ENCODE measurements at regions not wholly inside any gene's neighbourhood (a gene's known extent, or its start where the extent isn't known, plus 50 kb on each side); places are given as distances from the start of the nearest gene placed in this dataset.

DNA sequence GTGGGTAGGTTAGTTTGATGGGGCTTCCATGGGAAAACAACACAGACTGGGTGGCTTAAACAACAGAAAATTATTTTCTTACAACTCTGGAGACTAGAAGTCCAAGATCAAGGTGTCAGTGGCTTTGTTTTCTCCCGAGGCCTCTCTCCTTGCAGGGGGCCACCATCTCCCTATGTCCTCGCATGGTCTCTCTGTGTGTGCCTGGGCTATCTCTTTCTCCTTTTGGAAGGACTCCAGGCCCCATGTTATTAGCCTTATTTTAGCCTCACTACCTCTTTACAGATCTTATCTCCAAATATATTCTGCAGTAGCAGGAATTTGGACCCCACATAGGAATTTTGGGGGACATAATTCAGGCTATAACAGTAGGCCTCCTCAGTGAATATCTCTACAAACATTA lies 372.7 kb upstream of the FAT3 start:
- no peak for DNase-seq

GRCh38 chr11:91850533-91851275 lies 373.9 kb upstream of the FAT3 start:
- DNase-seq = no peak

- no peak for DNase-seq
Measured at GRCh38 chr11:91850021-91850420, 374.6 kb upstream of the FAT3 start.

DNA sequence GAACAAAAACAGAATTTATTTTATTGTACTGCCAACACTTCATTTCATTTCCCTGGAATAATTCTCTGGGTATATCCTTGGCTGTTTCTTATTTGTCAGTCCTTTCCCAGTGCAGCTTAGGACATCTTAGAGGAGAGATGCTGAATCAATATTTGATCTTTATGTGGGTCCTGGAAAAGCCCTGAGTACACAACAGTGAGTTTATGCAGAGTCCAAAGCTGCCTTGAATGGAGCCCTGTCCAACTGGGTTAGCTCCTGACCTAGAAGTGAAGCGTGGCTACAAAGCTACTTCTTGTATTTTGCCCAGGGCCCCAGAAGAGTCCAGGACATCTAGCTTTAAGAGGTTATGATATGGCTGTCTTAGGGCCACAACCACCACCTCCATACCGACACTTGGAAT lies 378.0 kb upstream of the FAT3 start:
- no peak for DNase-seq

GRCh38 chr11:91846002-91846401 lies 378.6 kb upstream of the FAT3 start:
- DNase-seq = no peak

- DNase-seq = no peak
Measured at GRCh38 chr11:91840640-91841240, 383.9 kb upstream of the FAT3 start.

- no peak for DNase-seq
Measured at GRCh38 chr11:91837411-91838330, 386.9 kb upstream of the FAT3 start.

DNA sequence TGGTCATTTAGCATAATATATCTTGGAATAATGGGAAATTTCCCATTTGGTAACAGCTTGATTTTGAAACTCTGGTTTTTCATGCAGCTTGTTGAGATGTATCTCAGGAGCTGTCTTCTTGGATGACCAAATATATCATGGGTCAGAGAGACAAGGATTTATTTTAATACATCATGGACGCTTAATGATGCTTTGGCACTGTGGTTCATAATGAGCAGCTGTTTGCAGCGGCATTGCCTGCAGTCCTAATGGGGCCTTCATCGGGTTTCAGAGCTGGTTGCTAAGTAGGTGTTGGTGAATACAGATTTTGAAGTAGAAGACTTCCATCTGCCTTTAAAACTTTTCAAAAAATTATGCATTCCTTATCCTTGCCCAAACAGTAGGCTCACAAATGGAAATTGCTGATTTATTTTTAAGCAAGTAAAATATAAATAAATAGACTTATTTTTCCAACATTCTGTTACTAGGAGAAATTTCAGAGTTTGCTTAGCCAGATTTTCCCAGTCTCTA lies 389.5 kb upstream of the FAT3 start:
- no peak for DNase-seq

DNA sequence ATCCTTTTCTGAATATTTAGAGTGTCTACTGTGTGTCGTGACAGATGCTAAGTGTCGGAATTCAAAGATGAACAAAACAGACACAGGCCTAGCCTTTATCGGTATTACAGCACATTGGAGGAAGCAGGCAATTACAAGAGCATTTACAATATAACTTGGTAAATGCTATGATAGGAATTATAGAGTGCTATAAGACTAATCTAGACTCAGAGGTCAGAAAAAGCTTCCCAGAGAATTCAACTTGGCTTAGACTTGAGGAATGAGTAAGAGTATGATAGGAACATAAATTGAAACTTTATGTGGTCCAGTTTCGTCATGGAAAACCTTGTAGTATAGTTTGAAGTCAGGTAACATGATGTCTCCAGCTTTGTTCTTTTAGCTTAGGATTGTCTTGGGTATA lies 395.7 kb upstream of the FAT3 start:
- no peak for DNase-seq

- DNase-seq = no peak
Measured at GRCh38 chr11:91825777-91826176, 398.8 kb upstream of the FAT3 start.

- no peak for DNase-seq
Measured at GRCh38 chr11:91823252-91823830, 401.3 kb upstream of the FAT3 start.

DNA sequence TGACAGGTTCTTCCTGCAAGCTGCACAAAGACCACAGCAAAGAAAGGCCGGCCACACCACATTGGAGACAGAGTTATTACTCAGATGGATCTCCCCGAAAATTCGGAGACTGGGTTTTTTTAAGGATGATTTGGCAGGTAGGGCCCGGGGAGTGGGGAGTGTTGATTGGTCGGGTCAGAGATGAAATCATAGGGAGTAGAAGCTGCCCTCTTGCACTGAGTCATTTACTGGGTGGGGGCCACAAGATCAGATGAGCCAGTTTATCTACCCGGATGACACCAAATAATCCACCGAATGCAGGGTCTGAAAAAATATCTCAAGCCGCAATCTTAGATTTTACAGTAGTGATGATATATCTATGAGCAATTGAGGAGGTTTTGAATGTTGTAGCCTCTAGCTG lies 401.8 kb upstream of the FAT3 start:
- DNase-seq = no peak

DNA sequence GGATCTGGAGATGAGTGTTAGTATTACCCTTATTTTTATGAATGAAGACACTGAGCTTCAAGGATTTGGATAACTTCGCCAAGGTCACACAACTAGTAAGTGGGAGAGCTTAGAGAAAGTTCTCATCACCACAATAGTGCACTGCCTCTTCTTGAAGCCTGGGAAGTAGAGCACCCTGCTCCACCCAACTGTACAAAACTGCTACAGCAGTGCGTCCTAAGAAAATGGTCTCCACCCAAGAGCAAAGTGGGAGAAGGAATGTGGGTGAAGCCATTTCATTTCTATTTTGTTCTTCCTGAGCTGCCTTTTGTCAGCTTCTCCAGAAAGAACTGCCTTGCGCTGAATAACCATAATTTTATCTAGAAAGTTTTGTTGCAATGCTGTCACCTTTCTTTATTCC lies 403.9 kb upstream of the FAT3 start:
- no peak for DNase-seq

- no peak for DNase-seq
Measured at GRCh38 chr11:91819777-91820176, 404.8 kb upstream of the FAT3 start.

DNA sequence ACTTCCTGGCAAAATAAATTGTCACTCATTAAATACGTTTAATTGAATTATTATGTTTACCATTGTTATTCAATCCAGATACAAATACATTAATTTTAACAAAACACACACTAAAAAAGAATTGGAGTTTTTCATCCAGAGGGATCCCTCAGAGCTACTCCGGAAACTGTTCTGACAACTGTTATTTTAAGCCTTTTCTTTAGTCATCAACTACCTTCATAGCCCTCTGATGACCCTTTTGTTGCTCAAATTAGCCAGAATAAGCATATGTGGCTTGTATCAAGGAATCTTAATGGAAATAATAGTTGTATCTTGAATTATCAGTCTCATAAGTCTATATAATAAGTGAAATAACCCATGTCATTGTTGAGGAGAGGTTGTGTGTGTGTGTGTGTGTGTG lies 405.4 kb upstream of the FAT3 start:
- no peak for DNase-seq

- no peak for DNase-seq
Measured at GRCh38 chr11:91817996-91818395, 406.6 kb upstream of the FAT3 start.

DNA sequence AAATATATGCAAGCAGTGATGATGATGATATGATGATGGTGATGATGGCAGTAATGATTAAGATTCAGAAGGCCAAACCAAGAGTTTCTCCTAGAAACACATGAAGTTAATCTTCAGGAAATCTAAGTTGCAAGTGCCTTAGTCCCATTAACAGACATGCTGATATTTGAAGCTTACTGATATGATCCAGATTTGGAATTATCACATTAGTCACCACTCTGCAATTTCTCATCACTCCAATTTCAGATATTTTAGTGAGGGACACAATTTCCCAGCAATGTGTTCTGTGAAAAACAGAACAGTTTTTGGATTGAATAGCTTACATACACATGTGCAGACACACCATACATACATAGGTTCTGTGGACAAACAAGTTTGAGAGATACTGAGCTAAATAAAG lies 411.4 kb upstream of the FAT3 start:
- DNase-seq = no peak

GRCh38 chr11:91810871-91811270 lies 413.7 kb upstream of the FAT3 start:
- no peak for DNase-seq

GRCh38 chr11:91805293-91805692 lies 419.3 kb upstream of the FAT3 start:
- DNase-seq = no peak

- no peak for DNase-seq
Measured at GRCh38 chr11:91804042-91804441, 420.6 kb upstream of the FAT3 start.

DNA sequence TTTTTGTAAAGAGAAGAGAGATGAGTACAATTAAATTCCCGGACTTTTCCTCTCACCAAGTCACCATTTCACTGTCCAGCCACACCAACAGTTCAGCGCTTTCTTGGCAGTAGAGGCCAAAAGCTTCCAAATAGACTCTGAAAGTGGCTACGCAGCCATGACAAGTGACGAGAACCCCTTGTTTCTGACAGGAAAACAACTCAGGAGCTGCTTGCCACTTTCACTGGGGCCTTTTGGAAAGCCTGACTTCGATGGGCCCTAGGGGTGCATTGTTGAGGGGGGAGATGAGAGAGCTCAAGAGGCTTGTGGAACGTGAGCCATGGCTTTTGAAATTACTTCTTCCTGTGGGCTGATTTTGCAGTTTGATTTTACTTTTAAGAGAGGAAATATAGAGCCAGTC lies 422.1 kb upstream of the FAT3 start:
- no peak for DNase-seq

- no peak for DNase-seq
Measured at GRCh38 chr11:91800208-91800914, 424.3 kb upstream of the FAT3 start.

DNA sequence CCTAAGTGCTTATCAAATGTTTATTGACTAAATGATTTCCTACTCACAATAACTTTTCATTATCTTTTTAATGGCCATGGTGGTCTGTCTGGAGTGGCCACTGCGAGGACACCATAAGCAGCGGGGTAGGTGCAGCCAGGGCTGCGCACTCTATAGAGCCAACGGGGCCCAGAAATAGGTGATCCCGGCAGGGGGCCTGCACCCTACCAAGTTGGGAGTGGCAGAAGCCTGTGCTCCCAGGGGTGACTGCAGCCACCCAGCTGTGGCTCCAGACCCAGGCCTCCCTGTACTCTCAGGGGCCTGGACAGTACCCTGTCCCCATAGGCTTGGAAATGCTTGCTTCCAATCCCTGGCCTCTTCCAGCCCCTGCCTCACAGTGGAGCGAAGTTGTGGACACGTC lies 426.4 kb upstream of the FAT3 start:
- DNase-seq = no peak
